RWPE2 (cell line): ENCODE measurements at regions not wholly inside any gene's neighbourhood (a gene's known extent, or its start where the extent isn't known, plus 50 kb on each side); places are given as distances from the start of the nearest gene placed in this dataset.

Experiments used
- ATAC-seq: fragments of 200-7000 bp; cut with Tn5 transposase; 3 replicates; pipeline ENCODE4 v1.9.1; 2021; ENCODE audit warnings: low read depth
- DNase-seq: peaks from one replicate; pipeline ENCODE4 v3.0.0-alpha.2; 2020; ENCODE audit warnings: low spot score
- H3K27ac ChIP-seq: fragments of 450-650 bp; 2 replicates; pipeline ENCODE4 v1.5.1; 2017; ENCODE audit warnings: mild to moderate bottlenecking; ENCODE audit not compliant: poor library complexity, severe bottlenecking
- H3K27me3 ChIP-seq: fragments of 250-450 bp; sonication (Bioruptor Pico); 2 replicates; pipeline ENCODE4 v1.5.1; 2021; ENCODE audit warnings: mild to moderate bottlenecking, moderate library complexity; ENCODE audit not compliant: insufficient read depth, poor library complexity, severe bottlenecking
- H3K36me3 ChIP-seq: fragments of 250-450 bp; sonication (Bioruptor Pico); 2 replicates; pipeline ENCODE4 v1.5.1; 2020; ENCODE audit warnings: low read depth, mild to moderate bottlenecking, moderate library complexity
- H3K4me1 ChIP-seq: fragments of 250-450 bp; sonication (Bioruptor Pico); 2 replicates; pipeline ENCODE4 v1.5.1; 2021; ENCODE audit warnings: mild to moderate bottlenecking, moderate library complexity; ENCODE audit not compliant: insufficient read depth, poor library complexity, severe bottlenecking
- H3K4me3 ChIP-seq: fragments of 250-450 bp; sonication (Bioruptor Pico); 2 replicates; pipeline ENCODE4 v1.5.1; 2021; ENCODE audit warnings: mild to moderate bottlenecking, moderate library complexity; ENCODE audit not compliant: severe bottlenecking
- H3K9me3 ChIP-seq: fragments of 250-450 bp; sonication (Bioruptor Pico); 2 replicates; pipeline ENCODE4 v1.5.1; 2021; ENCODE audit warnings: mild to moderate bottlenecking, moderate library complexity; ENCODE audit not compliant: severe bottlenecking
- CTCF ChIP-seq: fragments of 450-650 bp; IDR thresholded peaks from one replicate; pipeline ENCODE4 v1.5.1; 2017; ENCODE audit warnings: mild to moderate bottlenecking, moderate library complexity; ENCODE audit not compliant: poor library complexity, severe bottlenecking

- no peak for DNase-seq
Observed at GRCh38 chr11:103832762-103833161, 203.7 kb upstream of the DDI1 start.

GRCh38 chr11:103842191-103842590, 194.2 kb upstream of the DDI1 start:
- Histone ChIP-seq H3K27me3 (peaks cover 3% of the 10 kb centered on the region), H3K36me3 (no peaks in the 10 kb centered on the region), H3K4me1 (no peaks in the 10 kb centered on the region), H3K9me3 (no peaks in the 10 kb centered on the region), H3K27ac (no peak overlapping the region), H3K4me3 (no peak overlapping the region)
- DNase-seq (no peak), ATAC-seq (no peak)
- TF ChIP-seq CTCF: no peak

More at GRCh38 chr11:103832762-103833161, 203.7 kb upstream of the DDI1 start:
- Histone ChIP-seq H3K4me3 (no peak overlapping the region), H3K36me3 (no peaks in the 10 kb centered on the region), H3K27me3 (no peaks in the 10 kb centered on the region), H3K4me1 (no peaks in the 10 kb centered on the region), H3K9me3 (no peaks in the 10 kb centered on the region), H3K27ac (no peak overlapping the region)
- ATAC-seq: no peak
- no peak for TF ChIP-seq CTCF

GRCh38 chr11:103842795-103843194, 193.6 kb upstream of the DDI1 start:
- DNase-seq (no peak), ATAC-seq (no peak)
- no peaks in the 10 kb centered on the region for H3K9me3 ChIP-seq
- H3K27ac ChIP-seq: no peak overlapping the region
- no peak for TF ChIP-seq CTCF
- H3K36me3 ChIP-seq: no peaks in the 10 kb centered on the region
- no peak overlapping the region for H3K4me3 ChIP-seq
- H3K4me1 ChIP-seq: no peaks in the 10 kb centered on the region
- H3K27me3 ChIP-seq: peaks cover 3% of the 10 kb centered on the region

- Histone ChIP-seq H3K4me1 (no peaks in the 10 kb centered on the region), H3K9me3 (no peaks in the 10 kb centered on the region), H3K27me3 (peaks cover 3% of the 10 kb centered on the region), H3K27ac (no peak overlapping the region), H3K4me3 (no peak overlapping the region), H3K36me3 (no peaks in the 10 kb centered on the region)
- ATAC-seq: no peak
- no peak for TF ChIP-seq CTCF
- no peak for DNase-seq
Observed at GRCh38 chr11:103844327-103845215, 191.9 kb upstream of the DDI1 start.

- H3K4me3 ChIP-seq: no peak overlapping the region
- H3K4me1 ChIP-seq: no peaks in the 10 kb centered on the region
- no peak overlapping the region for H3K27ac ChIP-seq
- DNase-seq (no peak), ATAC-seq (no peak)
- TF ChIP-seq CTCF: no peak
- H3K27me3 ChIP-seq: peaks cover 3% of the 10 kb centered on the region
- no peaks in the 10 kb centered on the region for H3K9me3 ChIP-seq
- H3K36me3 ChIP-seq: no peaks in the 10 kb centered on the region
Observed at GRCh38 chr11:103845331-103845730, 191.1 kb upstream of the DDI1 start.
